ENCODE measurements at regions not wholly inside any gene's neighbourhood (a gene's known extent, or its start where the extent isn't known, plus 50 kb on each side); places are given as distances from the start of the nearest gene placed in this dataset.
A peak's percentile ranks its signal among the peaks of the same experiment; 100 is the strongest.

- TF ChIP-seq CREB1 (CRISPR knock-in tag; IDR thresholded peaks at IDR 0.05; ENCODE audit: low read depth) (no peak), ZNF462 (CRISPR knock-in tag; IDR thresholded peaks at IDR 0.05) (no peak), REST (IDR thresholded peaks at IDR 0.05; ENCODE audit: unreplicated experiment) (no peak), ZNF114 (CRISPR knock-in tag; IDR thresholded peaks at IDR 0.05) (no peak)
Observed at GRCh38 chr7:66503036-66503370, 125.7 kb upstream of the KCTD7 start (continued).

- Histone ChIP-seq H3K4me1 (ENCODE audit: insufficient read depth) (no peaks in the 10 kb centered on the region), H2AFZ (no peak overlapping the region), H3K4me2 (no peak overlapping the region), H3F3A (replicated peaks; ENCODE audit: low read depth) (no peaks in the 10 kb centered on the region), H3K9me2 (ENCODE audit: insufficient read depth) (no peaks in the 10 kb centered on the region), H3K36me3 (ENCODE audit: insufficient read depth) (no peaks in the 10 kb centered on the region), H3K27ac (ENCODE audit: low read depth) (no peak overlapping the region), H3K4me3 (no peak overlapping the region), H3K79me2 (replicated peaks; ENCODE audit: insufficient read depth) (no peaks in the 10 kb centered on the region), H3K27me3 (ENCODE audit: insufficient read depth) (no peaks in the 10 kb centered on the region), H4K20me1 (replicated peaks; ENCODE audit: insufficient read depth) (no peaks in the 10 kb centered on the region)
- peaks cover 4% of the 10 kb centered on the region for H3K4me1 Mint-ChIP-seq
- H3K4me3 Mint-ChIP-seq: no peak overlapping the region
- no peak for DNase-seq (ENCODE audit: low spot score)
- no peak overlapping the region for H3K27ac Mint-ChIP-seq
- H3K36me3 Mint-ChIP-seq (ENCODE audit: low read depth): no peaks in the 10 kb centered on the region
- H3K27me3 Mint-ChIP-seq (ENCODE audit: insufficient read depth, low read depth, poor library complexity): peaks cover 8% of the 10 kb centered on the region
- ATAC-seq: peak; percentile 40
- no peaks in the 10 kb centered on the region for H3K9me3 Mint-ChIP-seq
- no peak for TF ChIP-seq CREB1 (CRISPR knock-in tag; IDR thresholded peaks at IDR 0.05; ENCODE audit: low read depth)
- no peak for TF ChIP-seq EZH2phosphoT487 (IDR thresholded peaks at IDR 0.05; ENCODE audit: unreplicated experiment)
- TF ChIP-seq ZNF331 (CRISPR knock-in tag; IDR thresholded peaks at IDR 0.05; ENCODE audit: low read depth): no peak
- TF ChIP-seq EZH2 (IDR thresholded peaks at IDR 0.05; ENCODE audit: low read depth, unreplicated experiment): no peak
- no peak for TF ChIP-seq ZNF114 (CRISPR knock-in tag; IDR thresholded peaks at IDR 0.05)
- TF ChIP-seq POLR2AphosphoS5 (IDR thresholded peaks at IDR 0.05; ENCODE audit: low read depth): no peak
- TF ChIP-seq STAT1 (IDR thresholded peaks at IDR 0.05; ENCODE audit: unreplicated experiment): no peak
- TF ChIP-seq NANOG (IDR thresholded peaks at IDR 0.05; ENCODE audit: borderline replicate concordance): no peak
- no peak for TF ChIP-seq ETS1 (IDR thresholded peaks at IDR 0.05)
- no peak for TF ChIP-seq JUNB (IDR thresholded peaks at IDR 0.05; ENCODE audit: unreplicated experiment)
Observed at GRCh38 chr7:66503551-66504031, 125.1 kb upstream of the KCTD7 start.
